NCI-H82 treated with DMSO at 0.1 percent for 48 hours (cell line): ENCODE measurements at regions not wholly inside any gene's neighbourhood (a gene's known extent, or its start where the extent isn't known, plus 50 kb on each side); places are given as distances from the start of the nearest gene placed in this dataset.

Experiments
- DNase-seq: peaks from one replicate; lab custom pipeline; 2025; ENCODE audit not compliant: unreplicated experiment; lab: John Stamatoyannopoulos, UW

GRCh38 chr1:217373761-217374701 lies 256.9 kb downstream of the GPATCH2 start:
- no peak for DNase-seq

- DNase-seq: no peak
These were observed 258.6 kb downstream of the GPATCH2 start for GRCh38 chr1:217372049-217372970.

- no peak for DNase-seq
These were observed 260.1 kb downstream of the GPATCH2 start for GRCh38 chr1:217370757-217371156.

DNA sequence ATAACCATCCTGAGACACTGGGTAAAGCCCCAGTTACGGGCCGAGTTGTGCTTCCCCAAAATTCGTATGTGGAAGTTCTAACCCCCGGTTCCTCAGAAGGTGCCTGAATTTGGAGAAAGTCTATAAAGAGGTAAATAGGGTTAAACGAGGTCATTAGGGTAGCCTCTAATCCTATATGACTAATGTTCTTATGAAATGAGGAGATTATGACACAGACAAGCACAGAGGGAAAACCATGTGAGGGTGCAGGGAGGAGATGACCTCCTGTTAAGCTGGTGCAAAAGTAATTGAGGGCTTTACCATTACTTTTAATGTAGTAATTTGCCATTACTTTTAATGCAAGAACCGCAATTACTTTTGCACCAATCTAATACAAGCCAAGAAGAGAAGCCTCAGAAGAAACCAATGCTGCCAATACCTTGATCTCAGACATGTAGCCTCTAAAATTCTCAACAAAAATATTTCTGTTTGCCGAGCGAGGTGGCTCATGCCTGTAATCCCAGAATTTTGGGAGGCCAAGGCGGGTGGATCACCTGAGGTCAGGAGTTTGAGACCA lies 260.8 kb downstream of the GPATCH2 start:
- peak; percentile 96 for DNase-seq

GRCh38 chr1:217369271-217369981 lies 261.5 kb downstream of the GPATCH2 start:
- DNase-seq: peak; percentile 87

- DNase-seq: no peak
These were observed 266.7 kb downstream of the GPATCH2 start for GRCh38 chr1:217364220-217364619.

DNA sequence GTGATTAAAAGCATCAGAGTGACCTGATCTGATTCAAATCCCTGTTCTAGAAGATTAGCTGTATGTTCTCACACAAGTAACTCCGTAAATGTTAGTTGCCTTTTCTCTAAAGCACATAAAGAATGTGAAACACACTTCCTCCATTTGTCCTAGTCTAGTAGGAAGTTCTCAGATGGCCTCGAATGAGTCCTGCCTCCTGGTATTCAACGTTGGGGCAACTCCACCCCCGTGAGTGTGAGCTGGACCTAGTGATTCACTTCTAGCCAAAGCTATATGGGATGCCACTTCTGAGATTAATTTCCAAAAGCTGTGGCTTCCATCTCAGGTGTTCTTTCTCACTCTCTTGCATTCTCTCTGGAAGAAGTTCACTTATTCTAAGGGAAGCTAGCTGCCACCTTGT lies 267.6 kb downstream of the GPATCH2 start:
- no peak for DNase-seq

DNA sequence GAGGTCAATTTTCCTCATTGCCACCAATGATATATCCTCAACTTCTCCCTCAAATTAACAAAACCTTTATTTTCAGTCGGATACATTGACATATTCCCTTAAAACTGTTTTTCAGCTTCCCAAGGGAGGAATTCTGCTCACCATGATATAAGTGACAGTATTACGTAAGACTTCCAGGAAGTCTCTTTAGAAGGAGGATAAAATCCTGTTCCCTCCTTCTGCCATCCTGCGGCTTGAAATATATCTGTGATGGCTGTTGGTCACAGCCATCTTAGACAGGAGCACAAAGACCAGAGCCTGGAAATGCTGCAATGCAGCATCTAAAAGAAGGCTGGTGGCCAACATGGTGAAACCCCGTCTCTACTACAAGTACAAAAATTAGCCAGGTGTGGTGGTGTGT lies 270.4 kb downstream of the GPATCH2 start:
- DNase-seq: no peak

- DNase-seq: no peak
These were observed 276.0 kb downstream of the GPATCH2 start for GRCh38 chr1:217354895-217355294.

- DNase-seq: no peak
These were observed 281.8 kb downstream of the GPATCH2 start for GRCh38 chr1:217348960-217349664.

- no peak for DNase-seq
These were observed 286.2 kb downstream of the GPATCH2 start for GRCh38 chr1:217344712-217345111.

- DNase-seq: no peak
These were observed 287.0 kb downstream of the GPATCH2 start for GRCh38 chr1:217343907-217344306.

DNA sequence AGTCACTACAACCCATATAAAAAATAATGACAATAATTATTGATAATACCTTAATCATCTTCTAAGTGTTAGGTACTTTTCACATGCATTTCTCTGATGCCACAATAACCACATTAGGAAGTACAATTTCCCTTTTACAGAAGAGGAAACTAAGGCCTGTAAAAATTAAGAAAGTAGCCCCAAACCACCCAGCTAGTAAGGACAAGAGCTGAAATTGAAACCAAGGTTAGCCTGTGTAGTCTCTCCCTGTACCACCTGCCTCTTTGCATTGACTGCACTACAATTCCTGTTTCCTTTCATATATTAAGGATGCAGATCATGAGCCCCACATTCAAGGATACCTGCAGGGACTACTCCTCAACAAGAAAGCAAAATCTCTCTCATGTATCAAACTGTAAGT lies 288.8 kb downstream of the GPATCH2 start:
- DNase-seq: no peak

DNA sequence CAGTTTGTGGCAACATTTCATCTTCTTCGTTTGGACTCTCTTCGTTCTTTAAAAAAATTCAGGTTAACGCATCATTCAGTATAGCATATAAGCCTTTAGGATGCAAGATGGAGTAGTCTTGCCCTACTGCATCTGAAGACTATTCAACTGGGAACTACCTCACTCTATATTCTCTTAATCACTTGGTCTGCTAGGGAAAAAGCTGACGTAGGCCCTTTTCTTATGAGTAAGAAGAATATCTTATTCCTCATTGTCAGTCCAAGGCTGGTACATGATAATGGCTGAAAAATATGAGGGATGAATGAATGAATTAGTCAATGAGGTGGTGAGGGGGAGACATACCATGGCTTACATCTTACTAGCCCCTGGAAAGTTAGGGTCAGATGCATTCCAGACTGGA lies 294.2 kb downstream of the GPATCH2 start:
- DNase-seq: no peak

DNA sequence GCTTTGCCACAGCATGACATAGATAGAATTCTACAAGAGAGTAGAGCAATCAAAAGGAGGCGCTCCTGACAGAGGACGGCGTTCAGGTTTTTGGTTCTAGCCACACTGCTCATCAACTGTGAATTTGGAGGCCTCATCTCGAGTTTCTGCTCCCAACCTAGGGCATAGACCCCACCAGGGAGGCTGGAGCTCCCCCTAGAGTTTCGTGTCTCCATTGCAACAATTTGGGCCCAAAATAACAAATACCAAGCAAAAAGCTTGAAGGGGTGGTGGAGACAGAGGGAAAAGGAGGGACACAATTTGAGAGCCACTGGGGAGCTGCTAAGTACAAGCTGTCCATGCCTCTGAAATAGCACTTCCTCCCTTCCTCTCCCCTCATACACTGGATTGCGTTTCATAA lies 297.0 kb downstream of the GPATCH2 start:
- DNase-seq: peak; percentile 57

GRCh38 chr1:217332431-217333065 lies 298.3 kb downstream of the GPATCH2 start:
- no peak for DNase-seq

DNA sequence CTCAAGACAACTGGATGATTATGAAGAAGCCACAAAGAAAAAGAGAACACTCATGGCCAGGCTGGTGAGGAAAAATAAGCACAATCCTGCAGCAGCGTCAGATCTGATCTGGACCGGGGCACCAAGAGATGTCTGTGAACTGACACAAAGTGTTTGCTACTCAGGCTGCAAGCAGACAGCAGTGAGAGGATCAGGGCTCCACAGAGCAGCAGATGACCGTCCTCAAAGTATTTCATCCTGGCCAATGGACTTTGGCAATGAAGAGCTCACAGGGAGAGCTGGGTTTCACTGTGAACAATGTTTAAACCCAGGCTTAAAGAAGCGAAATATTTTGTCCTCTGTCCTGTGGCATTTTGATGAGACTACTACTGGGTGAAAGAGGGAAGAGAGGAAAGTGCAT lies 299.2 kb downstream of the GPATCH2 start:
- no peak for DNase-seq

- DNase-seq: no peak
These were observed 303.0 kb downstream of the GPATCH2 start for GRCh38 chr1:217327901-217328300.

- DNase-seq: no peak
These were observed 308.1 kb downstream of the GPATCH2 start for GRCh38 chr1:217322834-217323233.

DNA sequence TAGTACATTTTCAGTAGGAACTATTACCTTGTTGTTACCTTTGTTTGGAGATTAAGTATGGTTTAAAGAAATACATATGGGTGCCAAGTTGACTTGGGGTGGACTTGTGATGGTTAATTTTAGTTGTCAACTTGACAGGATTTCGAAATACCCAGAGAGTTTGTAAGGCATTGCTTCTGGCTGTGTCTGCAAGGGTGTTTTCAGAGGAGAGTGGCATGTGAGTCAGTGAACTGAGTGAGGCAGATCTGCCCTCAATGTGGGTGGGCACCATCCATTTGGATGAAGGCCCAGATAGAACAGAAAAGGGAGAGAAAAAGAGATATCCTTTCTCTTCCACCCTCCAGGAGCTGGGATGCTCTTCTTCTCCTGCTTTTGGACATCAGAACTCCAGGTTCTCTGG lies 315.5 kb downstream of the GPATCH2 start:
- DNase-seq: no peak
